ENCODE measurements at regions not wholly inside any gene's neighbourhood (a gene's known extent, or its start where the extent isn't known, plus 50 kb on each side); places are given as distances from the start of the nearest gene placed in this dataset.

DNA sequence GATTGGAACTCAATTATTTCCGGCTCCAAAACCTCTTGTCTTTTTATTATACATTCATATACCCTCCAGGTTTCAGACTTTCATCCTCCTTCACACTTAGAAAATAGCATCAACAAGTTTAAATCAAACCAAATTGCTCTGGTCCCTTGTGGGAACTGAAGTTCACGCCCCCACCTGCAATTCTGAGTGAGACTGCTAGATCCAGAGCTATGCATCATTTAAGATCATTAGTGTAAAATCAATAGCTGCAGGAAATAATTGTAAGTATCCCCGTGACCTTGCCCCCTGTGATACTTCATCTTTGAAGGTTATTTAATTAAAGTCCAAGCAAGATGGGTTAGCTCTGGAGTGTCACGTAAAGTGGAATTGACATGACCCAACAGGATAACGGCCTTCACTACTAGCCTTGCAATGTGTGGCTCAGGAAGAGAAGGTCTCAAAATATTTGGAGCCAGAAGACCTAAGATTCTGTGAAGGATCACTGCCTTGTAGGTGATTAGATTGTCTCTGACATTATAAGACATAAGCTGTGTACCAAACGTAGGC lies 742.2 kb upstream of the LRRC4C start:
- TF ChIP-seq CTCF (IDR thresholded peaks at IDR 0.05; ENCODE audit: low read depth, low read length) = no peak
- no peak overlapping the region for H3K4me3 ChIP-seq (ENCODE audit: low read depth, low read length)
- H3K36me3 ChIP-seq = no peaks in the 10 kb centered on the region
- no peak overlapping the region for H3K27ac ChIP-seq
- H3K9me3 ChIP-seq (ENCODE audit: severe bottlenecking) = no peaks in the 10 kb centered on the region
- DNase-seq = no peak
- H3K27me3 ChIP-seq (ENCODE audit: insufficient read depth, low read depth, severe bottlenecking) = no peaks in the 10 kb centered on the region

DNA sequence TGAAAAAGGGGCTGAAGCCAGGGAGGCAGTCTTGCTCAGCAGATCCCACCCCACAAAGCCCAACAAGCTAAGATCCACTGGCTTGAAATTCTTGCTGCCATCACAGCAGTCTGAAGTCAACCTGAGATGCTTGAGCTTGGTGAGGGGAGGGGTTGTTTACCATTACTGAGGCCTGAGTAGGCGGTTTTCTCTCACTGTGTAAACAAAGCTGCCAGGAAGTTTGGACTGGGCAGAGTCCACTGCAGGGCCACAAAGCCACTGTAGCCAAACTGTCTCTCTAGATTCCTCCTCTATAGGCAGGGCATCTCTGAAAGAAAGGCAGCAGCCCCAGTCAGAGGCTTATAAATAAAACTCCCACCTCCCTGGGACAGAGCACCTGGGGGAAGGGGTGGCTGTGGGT lies 746.1 kb upstream of the LRRC4C start:
- Histone ChIP-seq H3K9me3 (ENCODE audit: severe bottlenecking) (no peaks in the 10 kb centered on the region), H3K36me3 (no peaks in the 10 kb centered on the region), H3K27me3 (ENCODE audit: insufficient read depth, low read depth, severe bottlenecking) (peaks cover 5% of the 10 kb centered on the region), H3K4me3 (ENCODE audit: low read depth, low read length) (no peak overlapping the region), H3K27ac (no peak overlapping the region)
- DNase-seq = no peak
- TF ChIP-seq CTCF (IDR thresholded peaks at IDR 0.05; ENCODE audit: low read depth, low read length) = no peak

DNA sequence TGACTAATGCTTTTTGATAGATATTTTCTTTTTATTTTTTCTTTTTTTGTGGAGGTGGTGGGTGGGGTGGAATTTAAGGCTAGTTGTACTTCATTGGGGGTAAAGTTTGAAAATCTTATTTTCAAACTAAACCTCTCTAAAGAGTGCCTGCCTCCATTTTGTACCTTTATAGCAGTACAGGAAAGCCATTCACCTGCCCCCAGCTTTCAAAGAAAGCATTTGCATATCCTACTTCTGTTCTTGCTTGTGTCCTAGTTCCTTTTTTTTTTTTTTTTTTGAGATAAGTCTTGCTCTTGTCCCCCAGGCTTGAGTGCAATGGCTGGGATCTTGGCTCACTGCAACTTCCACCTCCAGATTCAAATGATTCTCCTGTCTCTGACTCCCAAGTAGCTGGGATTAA lies 766.2 kb upstream of the LRRC4C start:
- no peaks in the 10 kb centered on the region for H3K36me3 ChIP-seq
- TF ChIP-seq CTCF (IDR thresholded peaks at IDR 0.05; ENCODE audit: low read depth, low read length) = no peak
- no peaks in the 10 kb centered on the region for H3K9me3 ChIP-seq (ENCODE audit: severe bottlenecking)
- peaks cover 23% of the 10 kb centered on the region for H3K27me3 ChIP-seq (ENCODE audit: insufficient read depth, low read depth, severe bottlenecking)
- H3K27ac ChIP-seq = no peak overlapping the region
- H3K4me3 ChIP-seq (ENCODE audit: low read depth, low read length) = no peak overlapping the region
- no peak for DNase-seq

GRCh38 chr11:42232673-42233072 lies 773.2 kb upstream of the LRRC4C start:
- TF ChIP-seq CTCF (IDR thresholded peaks at IDR 0.05; ENCODE audit: low read depth, low read length) = no peak
- Histone ChIP-seq H3K4me3 (ENCODE audit: low read depth, low read length) (no peak overlapping the region), H3K27me3 (ENCODE audit: insufficient read depth, low read depth, severe bottlenecking) (peaks cover 33% of the 10 kb centered on the region), H3K9me3 (ENCODE audit: severe bottlenecking) (no peaks in the 10 kb centered on the region), H3K27ac (no peak overlapping the region), H3K36me3 (no peaks in the 10 kb centered on the region)
- DNase-seq = no peak

DNA sequence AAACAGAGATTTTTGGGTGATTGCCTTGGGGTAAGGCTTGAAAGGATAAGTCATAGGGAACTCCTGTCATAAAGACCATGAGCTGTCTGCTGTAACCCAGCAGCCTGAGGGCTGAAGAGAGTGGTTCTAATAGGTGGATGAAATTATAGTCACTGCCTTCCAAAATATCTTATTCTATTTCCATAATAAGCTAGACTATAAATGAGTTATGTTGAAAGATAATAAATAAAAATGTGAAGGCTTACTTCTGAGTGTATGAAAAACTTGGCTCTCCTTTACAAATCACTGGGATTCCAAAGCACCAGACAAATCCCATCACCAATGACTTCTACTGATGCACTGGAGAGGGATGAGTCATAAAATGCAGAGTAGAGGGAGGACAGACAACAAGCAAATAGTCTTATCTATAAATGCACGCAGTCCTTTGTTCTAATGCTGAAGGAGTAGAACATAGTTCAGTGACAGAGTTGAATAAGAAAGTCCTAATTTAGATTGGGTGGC lies 775.0 kb upstream of the LRRC4C start:
- Histone ChIP-seq H3K27me3 (ENCODE audit: insufficient read depth, low read depth, severe bottlenecking) (peaks cover 34% of the 10 kb centered on the region), H3K4me3 (ENCODE audit: low read depth, low read length) (no peak overlapping the region), H3K27ac (no peak overlapping the region), H3K9me3 (ENCODE audit: severe bottlenecking) (no peaks in the 10 kb centered on the region), H3K36me3 (no peaks in the 10 kb centered on the region)
- DNase-seq = no peak
- TF ChIP-seq CTCF (IDR thresholded peaks at IDR 0.05; ENCODE audit: low read depth, low read length) = no peak

DNA sequence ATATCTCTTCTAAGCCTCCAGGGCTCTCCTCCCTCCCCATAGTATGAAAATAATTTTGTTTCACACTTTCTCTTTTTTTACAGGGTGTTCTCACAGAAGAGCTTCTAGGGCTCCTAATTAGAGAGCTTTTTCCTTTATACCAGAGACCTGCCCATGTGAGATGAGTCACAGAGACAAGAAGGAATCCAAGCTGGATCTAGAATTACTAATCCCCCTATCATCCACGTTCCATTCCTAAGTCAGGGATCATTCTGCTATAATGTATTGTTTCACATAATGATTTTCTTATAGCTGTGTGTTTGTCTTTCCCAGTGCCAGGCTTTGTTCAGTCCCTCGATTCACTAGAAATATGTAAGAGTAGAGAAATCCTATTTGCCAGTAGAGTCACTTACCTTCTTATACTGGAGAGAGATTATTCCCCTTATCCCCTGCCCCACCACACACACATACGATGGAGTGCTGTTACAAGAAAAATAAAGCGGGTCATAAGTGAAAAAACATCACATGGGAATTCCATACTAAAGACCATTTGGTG lies 778.3 kb upstream of the LRRC4C start:
- no peak for TF ChIP-seq CTCF (IDR thresholded peaks at IDR 0.05; ENCODE audit: low read depth, low read length)
- H3K36me3 ChIP-seq = no peaks in the 10 kb centered on the region
- H3K27ac ChIP-seq = no peak overlapping the region
- H3K4me3 ChIP-seq (ENCODE audit: low read depth, low read length) = no peak overlapping the region
- peaks cover 29% of the 10 kb centered on the region for H3K27me3 ChIP-seq (ENCODE audit: insufficient read depth, low read depth, severe bottlenecking)
- no peak for DNase-seq
- no peaks in the 10 kb centered on the region for H3K9me3 ChIP-seq (ENCODE audit: severe bottlenecking)
